ENCODE measurements at regions not wholly inside any gene's neighbourhood (a gene's known extent, or its start where the extent isn't known, plus 50 kb on each side); places are given as distances from the start of the nearest gene placed in this dataset.

DNA sequence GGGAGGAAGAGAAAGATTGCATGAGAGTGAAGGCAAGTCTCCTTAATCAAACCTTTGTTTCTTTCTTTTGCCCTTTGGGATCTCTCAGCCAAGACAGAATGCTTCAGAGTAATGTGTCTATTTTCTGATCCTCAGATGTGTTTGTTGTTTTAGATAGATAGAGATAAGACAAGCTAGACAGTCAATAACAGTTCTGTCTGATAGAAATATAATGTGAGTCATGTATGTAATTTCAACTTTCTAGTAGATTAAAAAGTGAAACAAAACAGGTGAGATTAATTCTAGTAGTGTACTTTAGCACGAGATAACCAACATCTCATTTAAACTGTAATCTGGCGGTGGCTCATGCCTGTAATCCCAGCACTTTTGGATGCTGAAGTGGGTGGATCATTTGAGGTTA, 159.2 kb downstream of the GATA3 start:
- no TSS peak for BruUV-seq (replicated peaks)
- no peak overlapping the region for H3K9ac ChIP-seq (ENCODE audit: low read depth, low read length)
- CTCF ChIA-PET: no interaction called here
- no peak overlapping the region for H2AFZ ChIP-seq (replicated peaks; ENCODE audit: low read length, poor library complexity)
- no peak overlapping the region for H3K18ac ChIP-seq (ENCODE audit: low read depth, low read length)
- no peak overlapping the region for H2BK5ac ChIP-seq (ENCODE audit: low read depth, low read length, poor library complexity, severe bottlenecking)
- H2BK20ac ChIP-seq (ENCODE audit: low read depth, low read length): no peak overlapping the region
- no peaks in the 10 kb centered on the region for H4K20me1 ChIP-seq (ENCODE audit: insufficient read depth, low read length)
- H3K23ac ChIP-seq (ENCODE audit: low read depth, low read length): no peak overlapping the region
- no peak overlapping the region for H2BK120ac ChIP-seq (ENCODE audit: low read depth, low read length)
- no CpG with 5 or more reads among the region's 2 CpGs for WGBS, 2 experiments (ENCODE audit: extremely low coverage in 2 of 2, insufficient read length in 1 of 2)
- no peak overlapping the region for H3K27ac ChIP-seq (ENCODE audit: insufficient read depth, low read length)
- ATAC-seq (ENCODE audit: low read depth) (no peak), DNase-seq (no peak)
- H2BK15ac ChIP-seq (ENCODE audit: low read depth, low read length): no peak overlapping the region
- H3K9me1 ChIP-seq (ENCODE audit: insufficient read depth, low read length): no peaks in the 10 kb centered on the region
- POLR2A ChIA-PET (ENCODE audit: unreplicated experiment): no interaction called here
- intact Hi-C loops (cut with micrococcal nuclease): no loop called here
- dilution Hi-C loops (cut with HindIII; ENCODE audit: low sequenced_read_pairs, unreplicated experiment): no loop called here
- no peak overlapping the region for H4K8ac ChIP-seq (ENCODE audit: low read depth in 2 of 2, low read length in 2 of 2)
- H4K5ac ChIP-seq (ENCODE audit: low read depth, low read length): no peak overlapping the region
- H3K4ac ChIP-seq (ENCODE audit: low read depth, low read length): no peak overlapping the region
- H3K9me3 ChIP-seq (ENCODE audit: control insufficient read depth, insufficient read depth, low read length): peaks cover 4% of the 10 kb centered on the region; the same call in 1 of the 2 replicates
- H4K91ac ChIP-seq (ENCODE audit: insufficient read depth, low read depth, low read length): no peak overlapping the region
- H2AK9ac ChIP-seq (replicated peaks; ENCODE audit: low read depth, low read length, poor library complexity): no peak overlapping the region
- no peak overlapping the region for H3K56ac ChIP-seq (ENCODE audit: extremely low read depth, insufficient read depth, low read length)
- no peak overlapping the region for H3K14ac ChIP-seq (replicated peaks; ENCODE audit: low read depth, low read length)
- H3K4me3 ChIP-seq (ENCODE audit: insufficient read depth, low read depth, low read length): no peak overlapping the region
- no peaks in the 10 kb centered on the region for H3K36me3 ChIP-seq (ENCODE audit: control insufficient read depth, insufficient read depth, low read length)
- H3K79me1 ChIP-seq (ENCODE audit: low read depth in 1 of 2, low read length in 2 of 2): no peaks in the 10 kb centered on the region
- no peaks in the 10 kb centered on the region for H3K27me3 ChIP-seq (ENCODE audit: control insufficient read depth, insufficient read depth, low read length)
- in situ Hi-C loops (cut with MboI; ENCODE audit: low sequenced_read_pairs): no loop called here
- H2AK5ac ChIP-seq (ENCODE audit: low read depth, low read length): no peak overlapping the region
- TF ChIP-seq RAD21 (IDR thresholded peaks at IDR 0.05; ENCODE audit: low read length): no peak
- no peak for TF ChIP-seq CTCF (conservative IDR thresholded peaks at IDR 0.05; ENCODE audit: low read depth, low read length)
- TF ChIP-seq MXI1 (IDR thresholded peaks at IDR 0.05; ENCODE audit: borderline replicate concordance, low read depth, low read length): no peak
- TF ChIP-seq USF2 (IDR thresholded peaks at IDR 0.05; ENCODE audit: low read depth, low read length): no peak
- TF ChIP-seq CHD1 (IDR thresholded peaks at IDR 0.05; ENCODE audit: low read depth, low read length): no peak
- no peak for TF ChIP-seq CEBPB (IDR thresholded peaks at IDR 0.05; ENCODE audit: low read depth, low read length)
- no peak for TF ChIP-seq POLR2A (IDR thresholded peaks at IDR 0.05; ENCODE audit: low read depth, low read length)
- no peak for TF ChIP-seq BHLHE40 (IDR thresholded peaks at IDR 0.05; ENCODE audit: low read depth, low read length)
- no peak for TF ChIP-seq RCOR1 (IDR thresholded peaks at IDR 0.05; ENCODE audit: insufficient replicate concordance, low read length)
- H3K4me1 ChIP-seq (ENCODE audit: control insufficient read depth, insufficient read depth, low read length): no peaks in the 10 kb centered on the region
- no peak overlapping the region for H3K4me2 ChIP-seq (ENCODE audit: low read depth, low read length)

Data from IMR-90 (cell line).